ENCODE measurements at regions not wholly inside any gene's neighbourhood (a gene's known extent, or its start where the extent isn't known, plus 50 kb on each side); places are given as distances from the start of the nearest gene placed in this dataset.

DNA sequence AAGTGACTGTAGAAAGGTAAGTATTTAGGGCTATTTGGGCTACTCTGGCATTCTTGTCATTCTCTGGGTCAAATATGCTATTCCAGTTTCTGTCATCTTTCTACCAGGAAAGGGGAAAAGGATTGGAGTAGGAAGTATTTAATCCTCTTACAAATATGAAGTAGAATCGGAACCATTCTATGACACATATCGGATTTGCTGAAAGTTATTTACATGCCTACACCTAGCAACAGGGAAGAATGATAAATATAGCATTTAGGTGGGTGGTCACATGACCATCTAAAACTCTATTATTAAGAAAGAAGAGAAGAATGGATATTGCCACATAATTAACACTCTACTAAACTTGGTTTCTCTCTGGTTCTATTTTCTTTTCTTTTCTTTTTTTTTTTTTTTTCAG is 1353.1 kb downstream of the ZPLD1 start:
- H3K4me1 Mint-ChIP-seq (ENCODE audit: low read depth) = no peaks in the 10 kb centered on the region

DNA sequence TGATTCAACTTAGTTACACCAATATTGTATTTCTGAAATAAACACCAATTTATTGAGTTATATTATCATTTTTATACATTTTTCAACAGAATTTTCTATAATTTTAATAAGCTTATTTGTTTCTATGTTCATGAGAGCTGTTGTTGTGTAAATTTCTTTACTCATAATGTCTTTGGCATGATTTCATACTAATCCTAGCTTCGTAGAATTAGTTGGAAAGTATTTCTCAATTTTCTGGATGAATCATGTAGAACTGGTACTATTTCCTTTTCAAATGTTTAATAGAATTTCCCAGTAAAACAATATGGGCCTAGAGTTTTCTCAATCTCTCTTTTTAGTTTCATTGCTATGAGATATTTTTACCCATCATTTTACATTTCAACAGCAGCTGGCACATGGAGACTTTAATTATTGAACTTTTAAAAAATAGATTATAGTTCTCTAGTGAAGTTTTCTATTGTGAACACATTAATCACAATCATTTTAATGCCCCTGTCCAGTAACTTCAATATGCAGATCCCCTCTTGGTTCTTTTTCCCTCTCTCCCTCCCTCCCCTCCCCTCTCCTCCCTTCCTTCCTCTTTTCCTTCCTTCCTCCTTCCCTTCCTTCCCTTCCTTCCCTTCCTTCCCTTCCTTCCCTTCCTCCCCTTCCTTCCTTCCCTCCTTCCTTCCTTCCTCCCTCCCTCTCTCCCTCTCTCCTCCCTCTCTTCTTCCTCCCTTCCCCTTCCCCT is 1357.1 kb downstream of the ZPLD1 start:
- intact Hi-C loops (cut with micrococcal nuclease) = no loop called here
- Mint-ChIP-seq H3K36me3 (ENCODE audit: low read depth) (no peaks in the 10 kb centered on the region), H3K4me1 (ENCODE audit: low read depth) (no peaks in the 10 kb centered on the region)

More for the DNA sequence above, 1353.1 kb downstream of the ZPLD1 start:
- no peak overlapping the region for H3K4me3 Mint-ChIP-seq
- H3K36me3 Mint-ChIP-seq (ENCODE audit: low read depth) = no peaks in the 10 kb centered on the region
- no peaks in the 10 kb centered on the region for H3K9me3 Mint-ChIP-seq
- no peak for DNase-seq (ENCODE audit: low spot score)
- H3K27me3 Mint-ChIP-seq (ENCODE audit: insufficient read depth) = no peaks in the 10 kb centered on the region
- intact Hi-C loops (cut with micrococcal nuclease) = no loop called here
- H3K27ac Mint-ChIP-seq = no peak overlapping the region

DNA sequence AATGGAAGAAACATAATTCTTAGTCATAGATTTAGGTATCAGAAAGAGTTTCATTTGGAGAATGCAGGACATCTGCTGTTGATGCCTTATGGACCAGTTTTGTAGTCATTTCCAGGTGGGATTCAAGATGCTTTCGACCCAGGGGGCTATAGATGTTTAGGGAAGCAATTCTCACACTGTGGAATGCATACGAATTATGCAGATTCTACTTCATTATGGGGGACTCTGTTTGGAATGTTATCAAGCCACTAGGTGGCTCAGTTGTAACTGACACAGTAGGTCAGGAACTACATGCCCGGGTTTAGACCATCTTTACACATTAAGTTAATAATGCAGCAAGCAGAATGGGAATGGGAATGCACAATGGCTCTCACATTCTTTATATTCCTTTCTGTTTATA is 1359.8 kb downstream of the ZPLD1 start:
- no peaks in the 10 kb centered on the region for H3K9me3 Mint-ChIP-seq
- intact Hi-C loops (cut with micrococcal nuclease) = no loop called here
- no peak for DNase-seq (ENCODE audit: low spot score)
- no peak overlapping the region for H3K27ac Mint-ChIP-seq
- no peaks in the 10 kb centered on the region for H3K36me3 Mint-ChIP-seq (ENCODE audit: low read depth)
- H3K27me3 Mint-ChIP-seq (ENCODE audit: insufficient read depth) = no peaks in the 10 kb centered on the region
- no peaks in the 10 kb centered on the region for H3K4me1 Mint-ChIP-seq (ENCODE audit: low read depth)
- H3K4me3 Mint-ChIP-seq = no peak overlapping the region

More for the DNA sequence above, 1357.1 kb downstream of the ZPLD1 start:
- DNase-seq (ENCODE audit: low spot score) = no peak
- Mint-ChIP-seq H3K4me3 (no peak overlapping the region), H3K27ac (no peak overlapping the region), H3K9me3 (no peaks in the 10 kb centered on the region), H3K27me3 (ENCODE audit: insufficient read depth) (no peaks in the 10 kb centered on the region)

DNA sequence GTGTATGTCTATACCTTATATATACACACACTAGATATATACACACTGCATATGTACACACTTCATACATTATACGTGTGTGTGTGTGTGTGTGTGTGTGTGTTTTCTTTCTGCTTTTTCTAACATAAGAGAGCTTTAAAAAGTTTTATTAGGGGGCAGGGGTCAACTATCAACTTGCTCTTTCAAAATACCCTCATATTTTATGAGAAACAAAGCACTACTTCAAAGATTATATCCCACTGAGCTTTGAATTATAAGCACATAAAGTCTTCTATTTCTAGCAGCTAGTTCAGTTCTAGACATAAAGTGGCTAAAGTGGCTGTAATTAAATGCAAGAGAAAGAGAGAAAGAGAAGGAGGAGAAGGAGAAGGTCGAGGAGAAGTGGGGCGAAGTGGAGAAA is 1361.3 kb downstream of the ZPLD1 start:
- intact Hi-C loops (cut with micrococcal nuclease) = no loop called here
- H3K4me3 Mint-ChIP-seq = no peak overlapping the region
- DNase-seq (ENCODE audit: low spot score) = no peak
- H3K27ac Mint-ChIP-seq = no peak overlapping the region
- no peaks in the 10 kb centered on the region for H3K4me1 Mint-ChIP-seq (ENCODE audit: low read depth)
- H3K9me3 Mint-ChIP-seq = no peaks in the 10 kb centered on the region
- no peaks in the 10 kb centered on the region for H3K36me3 Mint-ChIP-seq (ENCODE audit: low read depth)
- H3K27me3 Mint-ChIP-seq (ENCODE audit: insufficient read depth) = no peaks in the 10 kb centered on the region

DNA sequence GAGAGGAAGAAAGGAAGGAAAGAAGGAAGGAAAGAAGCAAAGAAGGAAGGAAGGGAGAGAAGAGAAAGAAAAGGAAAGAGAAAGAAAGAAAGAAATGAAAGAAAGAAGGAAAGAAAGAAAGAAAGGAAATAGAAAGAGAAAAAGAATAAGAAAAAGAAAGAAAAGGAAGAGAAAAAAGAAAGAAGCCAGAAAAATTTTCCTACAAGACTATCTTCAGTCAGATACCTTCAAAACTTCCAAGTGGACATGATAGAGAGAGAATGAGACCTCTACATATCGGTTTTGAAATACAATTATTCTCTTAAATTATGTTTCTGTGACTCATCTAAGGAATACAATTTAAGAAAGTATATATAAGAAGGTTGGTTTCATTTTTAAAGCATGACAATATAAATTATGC is 1369.0 kb downstream of the ZPLD1 start:
- no peaks in the 10 kb centered on the region for H3K36me3 Mint-ChIP-seq (ENCODE audit: low read depth)
- peaks cover 3% of the 10 kb centered on the region for H3K9me3 Mint-ChIP-seq
- no peaks in the 10 kb centered on the region for H3K4me1 Mint-ChIP-seq (ENCODE audit: low read depth)
- intact Hi-C loops (cut with micrococcal nuclease) = no loop called here
- no peak for DNase-seq (ENCODE audit: low spot score)
- no peak overlapping the region for H3K4me3 Mint-ChIP-seq
- no peaks in the 10 kb centered on the region for H3K27me3 Mint-ChIP-seq (ENCODE audit: insufficient read depth)
- no peak overlapping the region for H3K27ac Mint-ChIP-seq

DNA sequence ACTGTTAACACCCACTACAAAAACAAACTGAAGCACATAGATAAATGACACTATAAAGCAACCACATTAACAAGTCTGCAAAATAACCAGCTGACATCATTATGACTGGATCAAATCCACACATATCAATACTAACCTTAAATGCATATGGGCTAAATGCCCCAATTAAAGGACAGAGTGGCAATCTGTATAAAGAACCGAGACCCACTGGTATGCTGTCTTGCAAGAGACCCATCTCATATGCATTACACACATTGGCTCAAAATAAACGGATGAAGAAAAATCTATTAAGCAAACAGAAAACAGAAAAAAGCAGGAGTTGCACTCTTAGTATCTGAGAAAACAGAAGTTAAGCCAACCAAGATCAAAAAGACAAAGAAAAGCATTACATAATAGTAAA is 1375.4 kb downstream of the ZPLD1 start:
- H3K4me3 Mint-ChIP-seq = no peak overlapping the region
- H3K27me3 Mint-ChIP-seq (ENCODE audit: insufficient read depth) = no peaks in the 10 kb centered on the region
- intact Hi-C loops (cut with micrococcal nuclease) = no loop called here
- H3K27ac Mint-ChIP-seq = no peak overlapping the region
- no peak for DNase-seq (ENCODE audit: low spot score)
- peaks cover 3% of the 10 kb centered on the region for H3K9me3 Mint-ChIP-seq
- H3K4me1 Mint-ChIP-seq (ENCODE audit: low read depth) = no peaks in the 10 kb centered on the region
- no peaks in the 10 kb centered on the region for H3K36me3 Mint-ChIP-seq (ENCODE audit: low read depth)

DNA sequence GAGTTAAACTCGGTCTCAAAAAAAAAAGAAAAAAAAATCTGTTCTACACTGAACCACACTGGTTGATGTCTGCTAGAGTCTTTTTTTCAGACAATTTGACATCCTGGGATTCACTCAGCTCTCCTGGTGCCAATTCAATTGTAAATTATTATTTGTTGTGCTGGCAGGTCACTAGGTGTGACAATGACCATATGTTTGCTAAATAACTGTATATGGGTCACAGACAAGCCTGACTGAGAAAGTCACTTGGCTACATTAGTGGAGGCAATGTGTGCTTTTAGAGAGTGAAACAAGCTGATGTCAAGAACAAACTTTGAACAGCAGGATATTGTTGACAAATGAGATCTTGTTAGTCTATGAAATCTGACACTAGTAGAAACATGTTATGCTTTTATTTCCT is 1379.1 kb downstream of the ZPLD1 start:
- intact Hi-C loops (cut with micrococcal nuclease) = no loop called here
- no peaks in the 10 kb centered on the region for H3K4me1 Mint-ChIP-seq (ENCODE audit: low read depth)
- H3K9me3 Mint-ChIP-seq = no peaks in the 10 kb centered on the region
- no peak overlapping the region for H3K4me3 Mint-ChIP-seq
- no peaks in the 10 kb centered on the region for H3K27me3 Mint-ChIP-seq (ENCODE audit: insufficient read depth)
- no peak overlapping the region for H3K27ac Mint-ChIP-seq
- DNase-seq (ENCODE audit: low spot score) = no peak
- no peaks in the 10 kb centered on the region for H3K36me3 Mint-ChIP-seq (ENCODE audit: low read depth)

DNA sequence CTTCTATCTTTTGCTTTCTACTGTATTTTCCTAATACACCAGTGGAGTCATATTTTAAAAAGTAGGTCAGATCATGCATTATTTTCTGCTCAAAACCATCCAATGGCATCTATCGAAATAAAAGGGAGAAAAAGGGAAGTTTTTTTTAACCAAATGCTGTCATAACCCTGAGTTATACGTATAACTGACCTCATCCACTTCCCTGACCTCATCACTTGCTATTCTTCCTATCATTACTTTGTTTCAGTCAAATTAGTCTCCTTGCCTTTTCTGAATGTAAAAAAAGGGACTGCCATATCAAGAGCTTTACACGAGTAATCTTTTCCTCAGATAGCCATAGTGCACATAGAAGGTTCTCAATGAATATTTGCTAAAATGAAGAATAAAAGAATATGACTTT is 1383.6 kb downstream of the ZPLD1 start:
- no peaks in the 10 kb centered on the region for H3K36me3 Mint-ChIP-seq (ENCODE audit: low read depth)
- H3K27ac Mint-ChIP-seq = no peak overlapping the region
- H3K9me3 Mint-ChIP-seq = peaks cover 4% of the 10 kb centered on the region
- intact Hi-C loops (cut with micrococcal nuclease) = no loop called here
- no peak for DNase-seq (ENCODE audit: low spot score)
- H3K4me1 Mint-ChIP-seq (ENCODE audit: low read depth) = no peaks in the 10 kb centered on the region
- no peak overlapping the region for H3K4me3 Mint-ChIP-seq
- no peaks in the 10 kb centered on the region for H3K27me3 Mint-ChIP-seq (ENCODE audit: insufficient read depth)

DNA sequence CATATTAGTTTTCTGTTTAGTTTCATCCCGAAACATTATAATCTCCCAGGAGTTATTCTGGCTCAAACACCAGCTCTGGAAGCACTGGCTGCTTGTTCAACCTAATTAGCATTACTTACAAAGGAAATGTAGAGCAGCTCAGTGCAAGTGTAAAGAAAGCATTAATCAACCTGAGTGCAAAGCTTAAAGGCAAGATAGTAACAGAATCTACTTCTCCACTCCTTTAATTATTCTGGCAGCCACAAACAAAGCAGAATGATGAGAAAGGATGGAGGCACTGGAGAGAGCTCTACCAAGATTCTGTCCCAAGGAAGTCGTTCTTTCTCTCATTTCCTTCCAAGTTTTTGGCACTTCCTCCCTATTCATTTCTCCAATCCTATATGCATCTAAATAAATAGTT is 1384.0 kb downstream of the ZPLD1 start:
- no peak overlapping the region for H3K4me3 Mint-ChIP-seq
- no peak overlapping the region for H3K27ac Mint-ChIP-seq
- intact Hi-C loops (cut with micrococcal nuclease) = no loop called here
- no peaks in the 10 kb centered on the region for H3K27me3 Mint-ChIP-seq (ENCODE audit: insufficient read depth)
- no peaks in the 10 kb centered on the region for H3K4me1 Mint-ChIP-seq (ENCODE audit: low read depth)
- H3K9me3 Mint-ChIP-seq = peaks cover 4% of the 10 kb centered on the region
- H3K36me3 Mint-ChIP-seq (ENCODE audit: low read depth) = no peaks in the 10 kb centered on the region
- no peak for DNase-seq (ENCODE audit: low spot score)

DNA sequence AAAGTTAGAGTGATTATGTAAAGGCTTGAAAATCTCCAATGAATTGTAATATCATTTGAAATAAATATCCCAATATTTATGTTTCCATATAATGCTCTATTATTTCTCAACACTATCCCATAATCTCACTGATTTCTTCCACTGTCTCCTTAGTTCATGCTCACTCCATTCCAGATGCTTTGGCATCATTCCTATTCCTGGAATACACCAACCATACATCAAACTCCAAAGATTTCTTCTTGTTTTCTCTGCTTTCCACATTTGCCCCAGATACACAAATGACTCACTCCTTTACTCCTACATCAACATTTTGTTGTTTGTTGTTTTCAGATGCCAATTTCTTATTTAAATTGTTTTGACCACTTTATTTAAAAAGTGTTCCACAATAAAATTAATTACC is 1390.8 kb downstream of the ZPLD1 start:
- H3K9me3 Mint-ChIP-seq = peaks cover 3% of the 10 kb centered on the region
- no peak overlapping the region for H3K27ac Mint-ChIP-seq
- intact Hi-C loops (cut with micrococcal nuclease) = no loop called here
- no peaks in the 10 kb centered on the region for H3K4me1 Mint-ChIP-seq (ENCODE audit: low read depth)
- no peaks in the 10 kb centered on the region for H3K36me3 Mint-ChIP-seq (ENCODE audit: low read depth)
- no peak for DNase-seq (ENCODE audit: low spot score)
- no peak overlapping the region for H3K4me3 Mint-ChIP-seq
- no peaks in the 10 kb centered on the region for H3K27me3 Mint-ChIP-seq (ENCODE audit: insufficient read depth)

DNA sequence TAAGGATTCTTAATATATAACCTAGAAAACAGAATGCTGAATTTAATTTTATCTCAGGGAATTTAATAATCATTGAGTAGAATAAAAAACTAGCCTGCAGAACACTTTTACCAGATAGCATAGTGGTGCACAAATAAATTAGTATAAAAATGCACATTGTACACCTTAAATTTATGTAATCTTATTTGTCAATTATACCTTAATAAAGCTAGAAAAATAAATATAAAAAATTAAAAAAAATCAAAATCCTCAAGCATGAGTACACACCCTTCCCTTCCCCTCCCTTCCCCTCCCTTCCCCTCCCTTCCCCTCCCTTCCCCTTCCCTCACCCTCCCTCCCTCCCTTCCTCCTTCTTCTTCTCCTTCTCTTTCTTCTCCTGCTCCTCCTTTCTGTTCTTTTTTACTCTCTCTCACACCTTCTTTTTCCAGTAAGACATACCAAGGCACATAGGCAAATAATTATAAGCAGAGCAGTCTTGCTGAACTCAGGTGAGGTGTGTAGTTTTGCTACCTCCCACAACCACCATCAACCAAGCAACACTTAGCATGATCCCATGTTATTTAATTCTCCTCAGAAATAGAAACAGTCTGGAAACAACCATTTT is 1395.0 kb downstream of the ZPLD1 start:
- no peaks in the 10 kb centered on the region for H3K36me3 Mint-ChIP-seq (ENCODE audit: low read depth)
- no peak overlapping the region for H3K27ac Mint-ChIP-seq
- intact Hi-C loops (cut with micrococcal nuclease) = no loop called here
- no peaks in the 10 kb centered on the region for H3K27me3 Mint-ChIP-seq (ENCODE audit: insufficient read depth)
- H3K9me3 Mint-ChIP-seq = no peaks in the 10 kb centered on the region
- no peaks in the 10 kb centered on the region for H3K4me1 Mint-ChIP-seq (ENCODE audit: low read depth)
- H3K4me3 Mint-ChIP-seq = no peak overlapping the region
- DNase-seq (ENCODE audit: low spot score) = no peak

DNA sequence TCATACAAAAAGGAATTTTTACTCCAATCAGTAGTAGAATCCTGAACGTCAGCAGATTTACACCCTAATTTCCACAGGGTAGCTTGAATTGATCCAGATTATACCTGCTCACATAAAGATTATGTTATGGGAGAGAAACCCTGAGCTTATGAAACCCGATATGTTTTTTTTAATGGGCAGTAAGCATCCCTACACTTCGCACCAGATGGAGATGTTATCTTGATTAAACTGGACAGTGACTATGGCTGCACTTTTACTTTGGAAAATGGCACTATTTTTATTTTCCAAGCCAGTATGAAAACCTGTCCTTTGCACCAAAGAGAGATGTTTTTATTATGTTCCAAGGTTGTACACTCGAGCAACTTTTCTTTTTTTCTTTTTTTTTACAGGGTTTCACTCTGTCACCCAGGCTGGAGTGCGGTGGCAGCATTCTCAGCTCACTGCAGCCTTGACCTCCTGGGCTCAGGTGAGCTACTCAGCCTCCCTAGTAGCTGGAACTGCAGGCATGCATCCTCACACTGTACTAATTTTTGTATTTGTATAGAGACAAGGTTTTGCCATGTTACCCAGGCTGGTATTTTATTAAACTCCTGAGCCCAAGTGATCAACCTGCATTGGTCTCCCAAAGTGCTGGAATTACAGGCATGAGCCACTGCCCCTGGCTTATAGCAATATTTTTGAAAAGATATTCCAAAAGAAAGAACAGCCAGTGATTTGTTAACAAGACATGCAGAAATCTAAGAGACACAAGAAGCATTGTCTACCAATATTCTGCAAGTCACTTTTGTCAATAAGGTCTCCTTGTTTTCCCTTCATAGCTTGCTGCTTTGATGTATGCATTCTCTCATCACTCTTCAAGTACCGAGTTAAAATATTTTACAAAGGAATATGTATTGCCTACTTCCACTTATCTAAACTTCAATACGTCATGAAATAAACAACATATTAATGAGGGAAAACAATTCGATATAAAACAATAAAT is 1412.6 kb downstream of the ZPLD1 start:
- Mint-ChIP-seq H3K4me3 (no peak overlapping the region), H3K36me3 (ENCODE audit: low read depth) (no peaks in the 10 kb centered on the region), H3K27me3 (ENCODE audit: insufficient read depth) (no peaks in the 10 kb centered on the region), H3K27ac (no peak overlapping the region), H3K9me3 (no peaks in the 10 kb centered on the region), H3K4me1 (ENCODE audit: low read depth) (no peaks in the 10 kb centered on the region)
- DNase-seq (ENCODE audit: low spot score) = no peak
- intact Hi-C loops (cut with micrococcal nuclease) = no loop called here

DNA sequence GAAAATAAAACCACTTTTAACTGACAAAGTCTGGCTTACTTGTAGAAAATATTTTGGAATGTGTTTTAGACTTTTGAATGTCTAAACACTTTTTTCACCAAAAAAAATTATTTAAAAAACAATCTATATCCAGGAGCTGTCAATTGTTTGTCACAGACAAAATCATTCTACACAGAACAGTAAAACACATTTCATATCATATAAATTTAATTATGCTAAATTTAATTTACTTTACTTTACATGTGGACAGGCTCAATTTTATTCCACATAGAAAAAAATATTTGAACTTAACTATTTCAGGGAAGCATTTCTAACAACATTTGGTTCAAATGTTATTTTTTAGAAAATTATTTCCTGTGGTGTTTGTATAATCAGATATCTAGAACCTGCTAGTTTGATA is 1417.0 kb downstream of the ZPLD1 start:
- Mint-ChIP-seq H3K27ac (no peak overlapping the region), H3K27me3 (ENCODE audit: insufficient read depth) (no peaks in the 10 kb centered on the region), H3K4me3 (no peak overlapping the region), H3K9me3 (no peaks in the 10 kb centered on the region), H3K36me3 (ENCODE audit: low read depth) (no peaks in the 10 kb centered on the region), H3K4me1 (ENCODE audit: low read depth) (no peaks in the 10 kb centered on the region)
- intact Hi-C loops (cut with micrococcal nuclease) = no loop called here
- DNase-seq (ENCODE audit: low spot score) = no peak
